HT1080 (cell line): ENCODE measurements at regions not wholly inside any gene's neighbourhood (a gene's known extent, or its start where the extent isn't known, plus 50 kb on each side); places are given as distances from the start of the nearest gene placed in this dataset.

Source experiments
- DNase-seq: peaks from one replicate; pipeline ENCODE4 v3.0.0-alpha.2; 2015; ENCODE audit warnings: low read depth

GRCh38 chr5:1669276-1670155 is 130.1 kb downstream of the MRPL36 start:
- DNase-seq: no peak

GRCh38 chr5:1668141-1668721 is 131.4 kb downstream of the MRPL36 start:
- no peak for DNase-seq

GRCh38 chr5:1667648-1668140 is 131.9 kb downstream of the MRPL36 start:
- DNase-seq: no peak

GRCh38 chr5:1666812-1667588 is 132.6 kb downstream of the MRPL36 start:
- DNase-seq: no peak

GRCh38 chr5:1666221-1666620 is 133.4 kb downstream of the MRPL36 start:
- DNase-seq: no peak

GRCh38 chr5:1665803-1666202 is 133.8 kb downstream of the MRPL36 start:
- no peak for DNase-seq

GRCh38 chr5:1665231-1665630 is 134.4 kb downstream of the MRPL36 start:
- no peak for DNase-seq

- no peak for DNase-seq
These were observed 136.5 kb downstream of the MRPL36 start for GRCh38 chr5:1663186-1663585.

- DNase-seq: no peak
These were observed 137.0 kb downstream of the MRPL36 start for GRCh38 chr5:1662559-1663085.

- no peak for DNase-seq
These were observed 137.6 kb downstream of the MRPL36 start for GRCh38 chr5:1661831-1662558.

- no peak for DNase-seq
These were observed 137.6 kb upstream of the LPCAT1 start for GRCh38 chr5:1661311-1661710.

- DNase-seq: no peak
These were observed 136.8 kb upstream of the LPCAT1 start for GRCh38 chr5:1660511-1660910.

GRCh38 chr5:1660001-1660400 is 136.2 kb upstream of the LPCAT1 start:
- no peak for DNase-seq

GRCh38 chr5:1659100-1659981 is 135.6 kb upstream of the LPCAT1 start:
- no peak for DNase-seq

- no peak for DNase-seq
These were observed 134.9 kb upstream of the LPCAT1 start for GRCh38 chr5:1658665-1659064.

GRCh38 chr5:1657161-1657741 is 133.5 kb upstream of the LPCAT1 start:
- DNase-seq: no peak

- no peak for DNase-seq
These were observed 132.7 kb upstream of the LPCAT1 start for GRCh38 chr5:1656271-1656975.

- DNase-seq: no peak
These were observed 131.9 kb upstream of the LPCAT1 start for GRCh38 chr5:1655496-1656270.
